Parathyroid adenoma (tissue), 2 donors: ENCODE measurements at regions not wholly inside any gene's neighbourhood (a gene's known extent, or its start where the extent isn't known, plus 50 kb on each side); places are given as distances from the start of the nearest gene placed in this dataset.

Source experiments
- H2AFZ ChIP-seq: fragments of 300-600 bp; sonication (generic); one replicate; pipeline ENCODE4 v1.7.0; 2017; ENCODE audit warnings: antibody characterized with exemption, mild to moderate bottlenecking
- H3K27ac ChIP-seq: fragments of 300-600 bp; sonication (generic); one replicate; pipeline ENCODE4 v1.7.0; 2017
- H3K27me3 ChIP-seq: fragments of 300-600 bp; sonication (generic); one replicate; pipeline ENCODE4 v1.7.0; 2017; ENCODE audit warnings: low read length; ENCODE audit not compliant: control insufficient read depth, insufficient read depth
- H3K36me3 ChIP-seq: fragments of 300-600 bp; sonication (generic); one replicate; pipeline ENCODE4 v1.7.0; 2017; ENCODE audit warnings: low read length; ENCODE audit not compliant: control insufficient read depth, insufficient read depth
- H3K4me1 ChIP-seq: fragments of 300-600 bp; sonication (generic); one replicate; pipeline ENCODE4 v1.7.0; 2017; ENCODE audit warnings: control low read depth
- H3K4me2 ChIP-seq: fragments of 300-600 bp; sonication (generic); one replicate; pipeline ENCODE4 v1.7.0; 2017; ENCODE audit warnings: low read length
- H3K4me3 ChIP-seq: fragments of 300-600 bp; sonication (generic); one replicate; pipeline ENCODE4 v1.7.0; 2017; ENCODE audit warnings: low read depth, low read length
- H3K79me2 ChIP-seq: fragments of 300-600 bp; sonication (generic); one replicate; pipeline ENCODE4 v1.7.0; 2017; ENCODE audit warnings: control low read depth
- H3K9ac ChIP-seq: fragments of 300-600 bp; sonication (generic); one replicate; pipeline ENCODE4 v1.7.0; 2017; ENCODE audit warnings: mild to moderate bottlenecking
- H3K9me3 ChIP-seq: fragments of 300-600 bp; sonication (generic); one replicate; pipeline ENCODE4 v1.7.0; 2017; ENCODE audit warnings: low read length; ENCODE audit not compliant: control insufficient read depth
- CTCF ChIP-seq: fragments of 300-600 bp; sonication (generic); IDR thresholded peaks from one replicate; pipeline ENCODE4 v1.7.0; 2017; ENCODE audit warnings: antibody characterized with exemption, mild to moderate bottlenecking
- donor health status: primary hyperparathyroidism.

GRCh38 chr22:48883211-48883960 lies 944.3 kb downstream of the BRD1 start:
- H3K4me1 ChIP-seq = no peaks in the 10 kb centered on the region
- no peak overlapping the region for H3K9ac ChIP-seq
- H3K79me2 ChIP-seq = no peaks in the 10 kb centered on the region
- no peak overlapping the region for H3K4me2 ChIP-seq
- no peak for TF ChIP-seq CTCF
- no peaks in the 10 kb centered on the region for H3K36me3 ChIP-seq
- H3K27ac ChIP-seq = no peak overlapping the region
- H2AFZ ChIP-seq = no peak overlapping the region
- H3K9me3 ChIP-seq = no peaks in the 10 kb centered on the region
- H3K27me3 ChIP-seq = no peaks in the 10 kb centered on the region
- no peak overlapping the region for H3K4me3 ChIP-seq

- no peaks in the 10 kb centered on the region for H3K79me2 ChIP-seq
These were observed 945.0 kb downstream of the BRD1 start for GRCh38 chr22:48882636-48883200.

GRCh38 chr22:48881326-48881980 lies 946.2 kb downstream of the BRD1 start:
- Histone ChIP-seq H3K79me2 (no peaks in the 10 kb centered on the region), H3K4me3 (no peak overlapping the region), H3K9ac (no peak overlapping the region), H3K36me3 (no peaks in the 10 kb centered on the region), H3K27me3 (no peaks in the 10 kb centered on the region), H3K4me2 (no peak overlapping the region), H3K27ac (no peak overlapping the region), H3K9me3 (no peaks in the 10 kb centered on the region), H2AFZ (no peak overlapping the region), H3K4me1 (no peaks in the 10 kb centered on the region)
- TF ChIP-seq CTCF = no peak

More at GRCh38 chr22:48882636-48883200, 945.0 kb downstream of the BRD1 start:
- Histone ChIP-seq H3K4me2 (no peak overlapping the region), H3K9ac (no peak overlapping the region), H3K9me3 (no peaks in the 10 kb centered on the region), H2AFZ (no peak overlapping the region), H3K27ac (no peak overlapping the region), H3K36me3 (no peaks in the 10 kb centered on the region), H3K4me1 (no peaks in the 10 kb centered on the region), H3K27me3 (no peaks in the 10 kb centered on the region), H3K4me3 (no peak overlapping the region)
- no peak for TF ChIP-seq CTCF

- Histone ChIP-seq H3K36me3 (no peaks in the 10 kb centered on the region), H3K9me3 (no peaks in the 10 kb centered on the region), H3K4me1 (no peaks in the 10 kb centered on the region), H3K27me3 (no peaks in the 10 kb centered on the region), H3K4me2 (no peak overlapping the region), H2AFZ (no peak overlapping the region), H3K79me2 (no peaks in the 10 kb centered on the region), H3K4me3 (no peak overlapping the region), H3K9ac (no peak overlapping the region), H3K27ac (no peak overlapping the region)
- no peak for TF ChIP-seq CTCF
These were observed 946.9 kb downstream of the BRD1 start for GRCh38 chr22:48880749-48881148.
